Esophagus muscularis mucosa (tissue), 4 donors: ENCODE measurements at regions not wholly inside any gene's neighbourhood (a gene's known extent, or its start where the extent isn't known, plus 50 kb on each side); places are given as distances from the start of the nearest gene placed in this dataset.
A peak's percentile ranks its signal among the peaks of the same experiment; 100 is the strongest.

Experiments used
- DNase-seq: peaks from one replicate; pipeline ENCODE4 v3.0.0-alpha.2; 2017; ENCODE audit errors: extremely low spot score
- H3K27ac ChIP-seq, 4 donors: fragments of 200-600 bp; sonication (generic); replicated peaks in 1 of 4; 1 replicate in 3 of 4; 2 replicates in 1 of 4; pipeline ENCODE4 v1.5.1; 2016 to 2019; ENCODE audit warnings: mild to moderate bottlenecking in 1 of 4
- H3K27me3 ChIP-seq, 4 donors: fragments of 200-600 bp; sonication (generic); one replicate each; pipeline versions ENCODE4 v1.5.1 to v1.6.0; 2016 to 2019
- H3K36me3 ChIP-seq, 4 donors: fragments of 200-600 bp; sonication (generic); one replicate each; pipeline ENCODE4 v1.5.1; 2016 to 2019
- H3K4me1 ChIP-seq, 4 donors: fragments of 200-600 bp; sonication (generic); one replicate each; pipeline ENCODE4 v1.5.1; 2016 to 2019
- H3K4me3 ChIP-seq, 4 donors: fragments of 200-600 bp; sonication (generic); 1 replicate in 2 of 4; 2 replicates in 2 of 4; pipeline ENCODE4 v1.5.1; 2016 to 2019; ENCODE audit warnings: mild to moderate bottlenecking in 4 of 4, moderate library complexity in 1 of 4
- H3K9me3 ChIP-seq, 4 donors: fragments of 200-600 bp; sonication (generic); 1 replicate in 3 of 4; 2 replicates in 1 of 4; pipeline ENCODE4 v1.5.1; 2016 to 2019
- CTCF ChIP-seq, 3 experiments: fragments of 200-600 bp in 2 of 3; fragments of 450-650 bp in 1 of 3; sonication (generic) in 2 of 3; IDR thresholded peaks; one replicate each; pipeline ENCODE4 v1.5.1; 2017 to 2019; ENCODE audit warnings: antibody characterized with exemption in 3 of 3, mild to moderate bottlenecking in 2 of 3, moderate library complexity in 1 of 3
- EP300 ChIP-seq: sonication (generic); formaldehyde crosslinking; IDR thresholded peaks from one replicate; pipeline ENCODE4 v1.6.1; 2017; ENCODE audit warnings: antibody characterized with exemption
- POLR2A ChIP-seq: fragments of 450-650 bp; IDR thresholded peaks from one replicate; pipeline ENCODE4 v1.6.1; 2017; ENCODE audit warnings: antibody characterized with exemption, moderate library complexity, mild to moderate bottlenecking, low read depth
- POLR2AphosphoS5 ChIP-seq, 2 donors: sonication (generic); formaldehyde crosslinking; IDR thresholded peaks; one replicate each; pipeline ENCODE4 v1.6.1; 2017; ENCODE audit warnings: antibody characterized with exemption in 2 of 2
- WGBS: methylation state at CpG from one replicate; pipeline ENCODE4 v1.1.5; 2018; 5-methylcytosine and 5-hydroxymethylcytosine counted together
- intact Hi-C: fragments of 100-400 bp; cut with DNase I; formaldehyde crosslinking; loops from one replicate; pipeline ENCODE4 v1.15.1; 2023

GRCh38 chr5:91266184-91266705 is 116.9 kb downstream of the ARRDC3 start:
- no peak overlapping the region for H3K4me3 ChIP-seq
- intact Hi-C loops, result no loop called here
- WGBS, result 28% methylated on average over 3 of the region's 3 CpGs
- no peaks in the 10 kb centered on the region for H3K36me3 ChIP-seq
- H3K4me1 ChIP-seq, result peaks cover 17 to 31% (median 25%) of the 10 kb centered on the region in 4 donors
- no peak for TF ChIP-seq POLR2AphosphoS5 (IDR thresholded peaks at IDR 0.05)
- TF ChIP-seq CTCF (IDR thresholded peaks at IDR 0.05), result peak; percentile 21 to 48 (median 32)
- DNase-seq, result no peak
- H3K9me3 ChIP-seq, result no peaks in the 10 kb centered on the region
- peak overlapping the region in 3 of 4 donors; percentile 16 to 59 (median 42) for H3K27ac ChIP-seq
- no peaks in the 10 kb centered on the region for H3K27me3 ChIP-seq

GRCh38 chr5:91264311-91265051 is 118.6 kb downstream of the ARRDC3 start:
- intact Hi-C loops, result no loop called here

GRCh38 chr5:91263898-91264297 is 119.2 kb downstream of the ARRDC3 start:
- Histone ChIP-seq H3K4me3 (no peak overlapping the region), H3K36me3 (no peaks in the 10 kb centered on the region), H3K27me3 (no peaks in the 10 kb centered on the region), H3K27ac (no peak overlapping the region), H3K9me3 (no peaks in the 10 kb centered on the region), H3K4me1 (peaks cover 17 to 31% (median 25%) of the 10 kb centered on the region in 4 donors)
- DNase-seq, result no peak
- 64% methylated on average over 5 of the region's 5 CpGs for WGBS
- intact Hi-C loops, result no loop called here
- no peak for TF ChIP-seq CTCF (IDR thresholded peaks at IDR 0.05)

More at GRCh38 chr5:91264311-91265051, 118.6 kb downstream of the ARRDC3 start:
- no peaks in the 10 kb centered on the region for H3K27me3 ChIP-seq
- TF ChIP-seq POLR2AphosphoS5 (IDR thresholded peaks at IDR 0.05), result no peak
- no peak for TF ChIP-seq POLR2A
- TF ChIP-seq CTCF (IDR thresholded peaks at IDR 0.05), result no peak
- no peak for TF ChIP-seq EP300
- peaks cover 17 to 31% (median 25%) of the 10 kb centered on the region in 4 donors for H3K4me1 ChIP-seq
- no peak overlapping the region for H3K4me3 ChIP-seq
- DNase-seq, result no peak
- H3K9me3 ChIP-seq, result no peaks in the 10 kb centered on the region
- no peaks in the 10 kb centered on the region for H3K36me3 ChIP-seq
- no peak overlapping the region for H3K27ac ChIP-seq

- no peak for DNase-seq
- intact Hi-C loops, result no loop called here
- TF ChIP-seq POLR2AphosphoS5 (IDR thresholded peaks at IDR 0.05) (no peak), EP300 (no peak), POLR2A (no peak), CTCF (IDR thresholded peaks at IDR 0.05) (no peak)
- H3K4me3 ChIP-seq, result no peak overlapping the region
- H3K4me1 ChIP-seq, result no peaks in the 10 kb centered on the region
- H3K36me3 ChIP-seq, result no peaks in the 10 kb centered on the region
- H3K27me3 ChIP-seq, result no peaks in the 10 kb centered on the region
- no peaks in the 10 kb centered on the region for H3K9me3 ChIP-seq
- H3K27ac ChIP-seq, result no peak overlapping the region
Observed at GRCh38 chr5:91257301-91257700, 125.8 kb downstream of the ARRDC3 start.

GRCh38 chr5:91256142-91256524 is 127.0 kb downstream of the ARRDC3 start:
- TF ChIP-seq CTCF (IDR thresholded peaks at IDR 0.05) (no peak), EP300 (no peak), POLR2A (no peak), POLR2AphosphoS5 (IDR thresholded peaks at IDR 0.05) (no peak)
- intact Hi-C loops, result no loop called here
- no peak overlapping the region for H3K27ac ChIP-seq
- no peak overlapping the region for H3K4me3 ChIP-seq
- H3K9me3 ChIP-seq, result no peaks in the 10 kb centered on the region
- no peaks in the 10 kb centered on the region for H3K27me3 ChIP-seq
- DNase-seq, result no peak
- H3K4me1 ChIP-seq, result no peaks in the 10 kb centered on the region
- 96% methylated on average over 7 of the region's 7 CpGs for WGBS
- no peaks in the 10 kb centered on the region for H3K36me3 ChIP-seq
